MM.1S (cell line): ENCODE measurements at regions not wholly inside any gene's neighbourhood (a gene's known extent, or its start where the extent isn't known, plus 50 kb on each side); places are given as distances from the start of the nearest gene placed in this dataset.

ENCODE experiments used
- DNase-seq: peaks from one replicate; pipeline ENCODE4 v3.0.0-alpha.2; 2015
- H2AFZ ChIP-seq: fragments of 300-600 bp; sonication (generic); 2 replicates; pipeline ENCODE4 v1.6.0; 2016; ENCODE audit warnings: antibody characterized with exemption, low read length
- H3F3A ChIP-seq: fragments of 300-600 bp; sonication (generic); 2 replicates; pipeline ENCODE4 v1.6.1; 2016; ENCODE audit warnings: mild to moderate bottlenecking, antibody characterized with exemption, low read length, moderate library complexity, mixed read lengths; ENCODE audit not compliant: insufficient read depth
- H3K27ac ChIP-seq: fragments of 300-600 bp; sonication (generic); 2 replicates; pipeline ENCODE4 v1.5.1; 2016; ENCODE audit warnings: mild to moderate bottlenecking, low read length
- H3K27me3 ChIP-seq: fragments of 300-600 bp; sonication (generic); replicated peaks from 2 replicates; pipeline ENCODE4 v1.6.0; 2016; ENCODE audit warnings: low read length; ENCODE audit not compliant: insufficient read depth
- H3K36me3 ChIP-seq: fragments of 300-600 bp; sonication (generic); replicated peaks from 2 replicates; pipeline ENCODE4 v1.6.1; 2016; ENCODE audit warnings: mild to moderate bottlenecking, low read length, mixed read lengths; ENCODE audit not compliant: insufficient read depth
- H3K4me1 ChIP-seq: fragments of 300-600 bp; sonication (generic); 2 replicates; pipeline ENCODE4 v1.6.1; 2016; ENCODE audit warnings: low read length, mixed read lengths
- H3K4me2 ChIP-seq: fragments of 300-600 bp; sonication (generic); 2 replicates; pipeline ENCODE4 v1.6.0; 2016; ENCODE audit warnings: low read depth, low read length
- H3K4me3 ChIP-seq: fragments of 300-600 bp; sonication (generic); 2 replicates; pipeline ENCODE4 v1.5.1; 2016; ENCODE audit warnings: low read length, mixed read lengths
- H3K79me2 ChIP-seq: fragments of 300-600 bp; sonication (generic); 2 replicates; pipeline ENCODE4 v1.6.1; 2016; ENCODE audit warnings: mixed run types, low read length, mixed read lengths
- H3K9ac ChIP-seq: fragments of 300-600 bp; sonication (generic); 2 replicates; pipeline ENCODE4 v1.6.1; 2016; ENCODE audit warnings: low read length, mixed read lengths
- H3K9me2 ChIP-seq: fragments of 300-600 bp; sonication (generic); replicated peaks from 2 replicates; pipeline ENCODE4 v1.6.1; 2016; ENCODE audit warnings: mild to moderate bottlenecking, low read length, mixed read lengths; ENCODE audit not compliant: insufficient read depth
- H3K9me3 ChIP-seq: fragments of 300-600 bp; sonication (generic); replicated peaks from 2 replicates; pipeline ENCODE4 v1.6.1; 2016; ENCODE audit warnings: mild to moderate bottlenecking, low read length, mixed read lengths; ENCODE audit not compliant: insufficient read depth
- H4K20me1 ChIP-seq: fragments of 300-600 bp; sonication (generic); 2 replicates; pipeline ENCODE4 v1.6.1; 2016; ENCODE audit warnings: mild to moderate bottlenecking, low read length, moderate library complexity, mixed read lengths; ENCODE audit not compliant: insufficient read depth
- EZH2 ChIP-seq: fragments of 300-600 bp; sonication (generic); optimal IDR thresholded peaks from 2 replicates; pipeline ENCODE3; 2017; ENCODE audit warnings: low read depth, mild to moderate bottlenecking, antibody characterized with exemption, low read length, mixed read lengths
- EZH2phosphoT487 ChIP-seq: fragments of 300-600 bp; sonication (generic); IDR thresholded peaks from 2 replicates; pipeline ENCODE4 v1.6.1; 2018; ENCODE audit warnings: antibody characterized with exemption, low read length
- TF ChIP-seq, protein P1 (sequence below): fragments of 300-600 bp; sonication (generic); IDR thresholded peaks from 2 replicates; pipeline ENCODE4 v1.5.1; 2016; ENCODE audit warnings: antibody characterized with exemption, low read length, mixed read lengths

GRCh38 chr6:116992546-116992945, 115.5 kb downstream of the RFX6 start:
- H3K4me1 ChIP-seq = peaks cover 18% of the 10 kb centered on the region
- H3K4me3 ChIP-seq = no peak overlapping the region
- H3K27me3 ChIP-seq = no peaks in the 10 kb centered on the region
- H2AFZ ChIP-seq = no peak overlapping the region
- TF ChIP-seq, protein P1, sequence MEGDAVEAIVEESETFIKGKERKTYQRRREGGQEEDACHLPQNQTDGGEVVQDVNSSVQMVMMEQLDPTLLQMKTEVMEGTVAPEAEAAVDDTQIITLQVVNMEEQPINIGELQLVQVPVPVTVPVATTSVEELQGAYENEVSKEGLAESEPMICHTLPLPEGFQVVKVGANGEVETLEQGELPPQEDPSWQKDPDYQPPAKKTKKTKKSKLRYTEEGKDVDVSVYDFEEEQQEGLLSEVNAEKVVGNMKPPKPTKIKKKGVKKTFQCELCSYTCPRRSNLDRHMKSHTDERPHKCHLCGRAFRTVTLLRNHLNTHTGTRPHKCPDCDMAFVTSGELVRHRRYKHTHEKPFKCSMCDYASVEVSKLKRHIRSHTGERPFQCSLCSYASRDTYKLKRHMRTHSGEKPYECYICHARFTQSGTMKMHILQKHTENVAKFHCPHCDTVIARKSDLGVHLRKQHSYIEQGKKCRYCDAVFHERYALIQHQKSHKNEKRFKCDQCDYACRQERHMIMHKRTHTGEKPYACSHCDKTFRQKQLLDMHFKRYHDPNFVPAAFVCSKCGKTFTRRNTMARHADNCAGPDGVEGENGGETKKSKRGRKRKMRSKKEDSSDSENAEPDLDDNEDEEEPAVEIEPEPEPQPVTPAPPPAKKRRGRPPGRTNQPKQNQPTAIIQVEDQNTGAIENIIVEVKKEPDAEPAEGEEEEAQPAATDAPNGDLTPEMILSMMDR = no peak
- TF ChIP-seq EZH2phosphoT487 (no peak), EZH2 (no peak)
- no peaks in the 10 kb centered on the region for H3K9me3 ChIP-seq
- no peaks in the 10 kb centered on the region for H3K79me2 ChIP-seq
- H3K9me2 ChIP-seq = no peaks in the 10 kb centered on the region
- no peak overlapping the region for H3K4me2 ChIP-seq
- no peaks in the 10 kb centered on the region for H3K36me3 ChIP-seq
- H3F3A ChIP-seq = no peaks in the 10 kb centered on the region
- no peak for DNase-seq
- H3K9ac ChIP-seq = no peak overlapping the region
- no peak overlapping the region for H3K27ac ChIP-seq
- no peaks in the 10 kb centered on the region for H4K20me1 ChIP-seq

DNA sequence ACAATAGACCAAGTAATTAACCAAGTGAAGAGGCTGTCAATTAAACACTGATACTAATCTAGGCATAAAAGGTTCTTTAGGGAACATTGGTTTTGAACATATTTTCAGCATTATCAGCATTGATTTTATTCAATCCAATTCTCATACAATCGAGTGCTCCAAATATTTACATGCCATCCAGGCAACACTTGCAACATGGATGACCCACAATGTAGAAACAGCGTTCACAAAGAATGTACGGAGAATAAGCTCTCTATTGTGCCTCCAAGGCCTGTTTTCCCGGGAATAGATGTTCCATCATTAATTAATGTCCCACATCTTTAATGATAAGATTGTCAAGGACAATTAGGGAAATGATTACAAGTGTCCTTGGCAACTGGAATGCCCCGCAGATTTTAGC, 117.4 kb downstream of the RFX6 start:
- Histone ChIP-seq H3K4me1 (peaks cover 18% of the 10 kb centered on the region), H3K27me3 (no peaks in the 10 kb centered on the region), H3K4me3 (no peak overlapping the region), H3K36me3 (no peaks in the 10 kb centered on the region), H3K9me2 (no peaks in the 10 kb centered on the region), H3K9me3 (no peaks in the 10 kb centered on the region), H2AFZ (no peak overlapping the region), H3K9ac (no peak overlapping the region), H3K4me2 (no peak overlapping the region), H3F3A (no peaks in the 10 kb centered on the region), H4K20me1 (no peaks in the 10 kb centered on the region), H3K27ac (no peak overlapping the region), H3K79me2 (no peaks in the 10 kb centered on the region)
- DNase-seq = no peak
- no peak for TF ChIP-seq EZH2phosphoT487
- TF ChIP-seq, protein P1 = no peak
- TF ChIP-seq EZH2 = no peak

DNA sequence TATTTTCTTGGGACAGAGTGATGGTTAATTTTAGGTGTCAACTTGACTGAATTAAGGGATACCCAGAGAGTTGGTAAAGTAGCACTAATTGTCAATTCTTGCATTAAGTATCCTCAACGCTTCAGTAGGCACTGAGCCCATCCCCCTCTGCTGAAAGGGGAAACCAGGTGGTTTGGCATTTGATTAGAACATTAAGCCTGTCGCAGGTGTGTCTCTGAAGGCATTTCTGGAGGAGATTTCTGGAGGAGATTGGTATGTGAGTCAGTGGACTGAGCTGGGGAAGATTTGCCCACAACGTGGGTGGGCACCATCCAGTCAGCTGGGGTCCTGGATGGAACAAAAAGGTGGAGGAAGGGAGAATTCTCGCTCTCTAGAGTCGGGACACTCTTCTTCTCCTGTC, 119.8 kb downstream of the RFX6 start:
- Histone ChIP-seq H3K27ac (no peak overlapping the region), H4K20me1 (no peaks in the 10 kb centered on the region), H3K4me2 (no peak overlapping the region), H3K9me3 (no peaks in the 10 kb centered on the region), H3K4me3 (no peak overlapping the region), H3K9ac (no peak overlapping the region), H3F3A (no peaks in the 10 kb centered on the region), H3K79me2 (no peaks in the 10 kb centered on the region), H3K36me3 (no peaks in the 10 kb centered on the region), H3K9me2 (no peaks in the 10 kb centered on the region), H3K27me3 (no peaks in the 10 kb centered on the region), H2AFZ (no peak overlapping the region), H3K4me1 (no peaks in the 10 kb centered on the region)
- no peak for DNase-seq
- no peak for TF ChIP-seq EZH2phosphoT487
- TF ChIP-seq, protein P1 = no peak
- TF ChIP-seq EZH2 = no peak
